ENCODE measurements at regions not wholly inside any gene's neighbourhood (a gene's known extent, or its start where the extent isn't known, plus 50 kb on each side); places are given as distances from the start of the nearest gene placed in this dataset.

GRCh38 chr9:86545090-86545489 lies 190.9 kb upstream of the TUT7 start:
- no peak for DNase-seq
- ATAC-seq (replicated peaks), result no peak
- no peaks in the 10 kb centered on the region for H3K9me3 Mint-ChIP-seq
- peaks cover 24 to 38% of the 10 kb centered on the region in 2 donors for H3K27me3 Mint-ChIP-seq
- H3K4me1 Mint-ChIP-seq (ENCODE audit: low read depth in 2 of 2), result no peaks in the 10 kb centered on the region
- no peak overlapping the region for H3K27ac Mint-ChIP-seq
- no peaks in the 10 kb centered on the region for H3K36me3 Mint-ChIP-seq (ENCODE audit: insufficient read depth)
- H3K4me3 Mint-ChIP-seq, result no peak overlapping the region

DNA sequence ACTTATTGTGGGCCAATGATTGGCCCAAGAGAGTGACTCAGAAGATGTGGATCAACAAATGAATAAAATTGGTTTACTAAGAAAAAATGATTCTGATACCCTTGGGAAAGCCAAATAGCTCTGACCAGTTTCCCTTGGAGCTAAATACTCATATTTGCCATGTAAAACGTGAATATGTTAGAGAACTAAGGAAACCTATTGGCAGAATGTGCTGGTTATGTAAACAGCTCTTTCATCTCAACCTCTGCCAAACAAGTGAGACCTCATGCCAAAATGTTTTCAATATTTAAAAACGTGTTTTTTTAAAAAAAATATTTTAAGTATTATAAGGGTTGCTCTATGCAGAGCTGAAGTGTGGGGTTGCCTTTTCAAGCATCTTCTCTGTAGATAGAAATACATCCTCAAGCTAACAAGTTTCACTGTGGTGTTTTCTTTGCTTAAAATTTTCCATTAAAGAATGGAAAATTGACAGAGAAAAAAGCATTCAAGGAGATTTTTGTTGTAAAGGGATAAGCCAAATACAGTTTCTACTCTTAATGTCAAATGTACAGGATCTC lies 186.9 kb upstream of the TUT7 start:
- H3K4me1 Mint-ChIP-seq (ENCODE audit: low read depth in 2 of 2), result no peaks in the 10 kb centered on the region
- H3K27ac Mint-ChIP-seq, result no peak overlapping the region
- H3K9me3 Mint-ChIP-seq, result no peaks in the 10 kb centered on the region
- no peak overlapping the region for H3K4me3 Mint-ChIP-seq
- H3K36me3 Mint-ChIP-seq (ENCODE audit: insufficient read depth), result peaks cover 3% of the 10 kb centered on the region
- DNase-seq, result no peak
- no peak for ATAC-seq (replicated peaks)
- H3K27me3 Mint-ChIP-seq, result peaks cover 0 to 7% of the 10 kb centered on the region in 2 donors

GRCh38 chr9:86535406-86535915 lies 181.3 kb upstream of the TUT7 start:
- Mint-ChIP-seq H3K27me3 (peaks cover 15 to 33% of the 10 kb centered on the region in 2 donors), H3K4me3 (no peak overlapping the region), H3K9me3 (no peaks in the 10 kb centered on the region), H3K4me1 (ENCODE audit: low read depth in 2 of 2) (no peaks in the 10 kb centered on the region), H3K36me3 (ENCODE audit: insufficient read depth) (peaks cover 3% of the 10 kb centered on the region), H3K27ac (no peak overlapping the region)
- ATAC-seq (replicated peaks) (no peak), DNase-seq (no peak)

DNA sequence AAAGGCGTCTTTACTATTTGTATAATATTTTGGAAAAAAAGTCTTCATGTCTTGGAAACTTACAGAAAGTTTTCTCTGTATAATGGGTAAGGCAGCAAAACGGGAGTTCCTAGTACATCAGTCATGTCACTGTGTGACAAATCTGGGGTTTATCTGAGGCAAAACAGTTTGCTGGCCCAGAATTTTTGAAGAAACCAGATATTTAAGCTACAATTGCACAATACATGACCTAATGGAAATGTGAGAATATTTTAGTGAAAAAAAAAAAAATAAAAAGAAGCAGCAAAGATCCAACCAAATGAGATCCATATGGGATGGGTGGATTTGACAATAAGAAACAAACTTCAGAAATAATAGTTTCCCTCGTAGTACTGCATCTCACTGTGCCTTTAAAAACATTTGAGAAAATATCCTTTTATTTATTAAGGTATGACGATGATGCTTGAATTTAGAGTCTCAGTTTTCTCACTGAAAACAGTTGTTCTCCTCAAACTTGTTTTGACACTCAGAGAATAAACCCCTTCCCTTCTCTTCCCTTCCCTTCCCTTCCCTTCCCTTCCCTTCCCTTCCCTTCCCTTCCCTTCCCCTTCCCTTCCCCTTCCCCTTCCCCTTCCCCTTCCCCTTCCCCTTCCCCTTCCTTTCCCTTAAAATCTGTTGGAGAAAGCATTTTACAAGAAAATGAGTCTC lies 180.5 kb upstream of the TUT7 start:
- H3K4me3 Mint-ChIP-seq, result no peak overlapping the region
- peaks cover 22 to 36% of the 10 kb centered on the region in 2 donors for H3K27me3 Mint-ChIP-seq
- no peaks in the 10 kb centered on the region for H3K4me1 Mint-ChIP-seq (ENCODE audit: low read depth in 2 of 2)
- DNase-seq (no peak), ATAC-seq (replicated peaks) (no peak)
- H3K9me3 Mint-ChIP-seq, result no peaks in the 10 kb centered on the region
- H3K27ac Mint-ChIP-seq, result no peak overlapping the region
- peaks cover 3% of the 10 kb centered on the region for H3K36me3 Mint-ChIP-seq (ENCODE audit: insufficient read depth)

- Mint-ChIP-seq H3K9me3 (no peaks in the 10 kb centered on the region), H3K4me3 (no peak overlapping the region)
Measured at GRCh38 chr9:86531971-86532640, 177.9 kb upstream of the TUT7 start.

DNA sequence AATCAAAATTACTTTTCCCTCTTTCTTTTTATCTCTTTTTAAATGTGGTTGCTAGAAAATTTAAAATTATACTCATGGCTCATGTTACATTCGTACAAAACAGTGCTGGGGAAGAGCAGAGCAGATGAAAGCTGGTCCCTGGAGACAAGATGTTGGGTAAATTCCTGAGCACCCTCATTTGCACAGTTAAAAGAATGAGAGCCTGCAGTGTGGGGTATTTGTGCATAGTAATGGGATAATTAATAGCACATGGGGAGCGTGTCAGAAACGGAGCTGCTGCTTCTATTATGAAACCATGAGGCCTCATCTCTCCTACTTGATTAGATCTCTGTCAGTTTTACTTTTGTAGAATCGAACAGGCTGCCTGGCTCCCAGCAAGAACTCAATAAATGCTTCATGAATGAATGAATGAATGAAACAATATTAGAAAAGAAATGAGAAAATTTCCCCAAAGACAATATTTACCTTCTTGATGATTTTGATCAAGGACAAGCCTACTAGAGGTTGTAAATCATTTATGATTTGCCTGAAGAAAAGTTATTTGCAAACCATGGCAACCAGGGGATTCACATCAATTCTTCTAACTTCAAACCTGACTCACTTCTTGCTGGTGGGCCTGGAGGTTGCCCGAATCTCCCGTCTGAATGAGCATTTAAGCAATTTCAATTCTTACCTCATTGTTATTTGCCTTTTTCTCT lies 177.2 kb upstream of the TUT7 start:
- no peak for DNase-seq
- ATAC-seq (replicated peaks), result no peak

More at GRCh38 chr9:86531971-86532640, 177.9 kb upstream of the TUT7 start:
- Mint-ChIP-seq H3K27me3 (peaks cover 41 to 59% of the 10 kb centered on the region in 2 donors), H3K4me1 (ENCODE audit: low read depth in 2 of 2) (no peaks in the 10 kb centered on the region), H3K27ac (no peak overlapping the region), H3K36me3 (ENCODE audit: insufficient read depth) (peaks cover 3% of the 10 kb centered on the region)
- DNase-seq (no peak), ATAC-seq (replicated peaks) (no peak)

GRCh38 chr9:86529496-86530275 lies 175.5 kb upstream of the TUT7 start:
- Mint-ChIP-seq H3K4me3 (no peak overlapping the region), H3K27me3 (peaks cover 65% of the 10 kb centered on the region in 2 donors), H3K36me3 (ENCODE audit: insufficient read depth) (no peaks in the 10 kb centered on the region), H3K4me1 (ENCODE audit: low read depth in 2 of 2) (no peaks in the 10 kb centered on the region), H3K9me3 (no peaks in the 10 kb centered on the region), H3K27ac (no peak overlapping the region)
- DNase-seq (no peak), ATAC-seq (replicated peaks) (no peak)

More for the DNA sequence above, 177.2 kb upstream of the TUT7 start:
- H3K4me3 Mint-ChIP-seq, result no peak overlapping the region
- no peak overlapping the region for H3K27ac Mint-ChIP-seq
- no peaks in the 10 kb centered on the region for H3K9me3 Mint-ChIP-seq
- H3K36me3 Mint-ChIP-seq (ENCODE audit: insufficient read depth), result no peaks in the 10 kb centered on the region
- no peaks in the 10 kb centered on the region for H3K4me1 Mint-ChIP-seq (ENCODE audit: low read depth in 2 of 2)
- H3K27me3 Mint-ChIP-seq, result peaks cover 48 to 66% of the 10 kb centered on the region in 2 donors

DNA sequence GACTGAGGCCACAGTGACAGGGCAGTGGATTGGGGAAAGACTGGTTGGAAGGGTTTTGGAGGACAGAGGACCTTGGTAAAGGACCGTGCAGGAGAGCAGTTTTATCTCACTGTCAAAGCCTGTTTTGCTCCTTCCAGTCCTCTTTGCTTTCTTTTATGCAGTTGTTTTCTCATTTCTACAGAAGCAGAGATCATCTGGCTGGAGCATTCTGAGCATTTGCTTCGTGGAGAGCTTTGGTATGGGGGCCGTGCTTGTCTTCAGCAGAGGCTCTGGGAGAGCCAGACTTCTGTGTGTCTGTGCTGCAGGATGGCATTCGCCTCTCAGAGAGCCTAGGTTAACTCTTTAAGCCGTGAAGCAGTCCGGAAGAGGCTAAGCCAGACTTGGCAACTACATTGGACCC lies 171.8 kb upstream of the TUT7 start:
- H3K27ac Mint-ChIP-seq, result no peak overlapping the region
- H3K36me3 Mint-ChIP-seq (ENCODE audit: insufficient read depth), result no peaks in the 10 kb centered on the region
- H3K27me3 Mint-ChIP-seq, result peaks cover 61 to 62% of the 10 kb centered on the region in 2 donors
- ATAC-seq (replicated peaks), result no peak
- no peak overlapping the region for H3K4me3 Mint-ChIP-seq
- H3K4me1 Mint-ChIP-seq (ENCODE audit: low read depth in 2 of 2), result no peaks in the 10 kb centered on the region
- no peaks in the 10 kb centered on the region for H3K9me3 Mint-ChIP-seq
- no peak for DNase-seq

- H3K4me3 Mint-ChIP-seq, result no peak overlapping the region
- ATAC-seq (replicated peaks) (no peak), DNase-seq (no peak)
- peaks cover 58 to 61% of the 10 kb centered on the region in 2 donors for H3K27me3 Mint-ChIP-seq
- no peaks in the 10 kb centered on the region for H3K9me3 Mint-ChIP-seq
- no peaks in the 10 kb centered on the region for H3K36me3 Mint-ChIP-seq (ENCODE audit: insufficient read depth)
- H3K27ac Mint-ChIP-seq, result no peak overlapping the region
- no peaks in the 10 kb centered on the region for H3K4me1 Mint-ChIP-seq (ENCODE audit: low read depth in 2 of 2)
Measured at GRCh38 chr9:86525182-86525581, 171.0 kb upstream of the TUT7 start.

GRCh38 chr9:86521977-86522376 lies 167.8 kb upstream of the TUT7 start:
- Mint-ChIP-seq H3K27me3 (peaks cover 29 to 36% of the 10 kb centered on the region in 2 donors), H3K4me1 (ENCODE audit: low read depth in 2 of 2) (no peaks in the 10 kb centered on the region), H3K27ac (no peak overlapping the region), H3K36me3 (ENCODE audit: insufficient read depth) (no peaks in the 10 kb centered on the region), H3K4me3 (no peak overlapping the region), H3K9me3 (no peaks in the 10 kb centered on the region)
- DNase-seq (no peak), ATAC-seq (replicated peaks) (no peak)

- peaks cover 22 to 30% of the 10 kb centered on the region in 2 donors for H3K27me3 Mint-ChIP-seq
- no peak overlapping the region for H3K4me3 Mint-ChIP-seq
- no peaks in the 10 kb centered on the region for H3K9me3 Mint-ChIP-seq
- no peak overlapping the region for H3K27ac Mint-ChIP-seq
- no peak for ATAC-seq (replicated peaks)
- DNase-seq, result no peak
- H3K4me1 Mint-ChIP-seq (ENCODE audit: low read depth in 2 of 2), result no peaks in the 10 kb centered on the region
- no peaks in the 10 kb centered on the region for H3K36me3 Mint-ChIP-seq (ENCODE audit: insufficient read depth)
Measured at GRCh38 chr9:86521322-86521721, 167.1 kb upstream of the TUT7 start.

DNA sequence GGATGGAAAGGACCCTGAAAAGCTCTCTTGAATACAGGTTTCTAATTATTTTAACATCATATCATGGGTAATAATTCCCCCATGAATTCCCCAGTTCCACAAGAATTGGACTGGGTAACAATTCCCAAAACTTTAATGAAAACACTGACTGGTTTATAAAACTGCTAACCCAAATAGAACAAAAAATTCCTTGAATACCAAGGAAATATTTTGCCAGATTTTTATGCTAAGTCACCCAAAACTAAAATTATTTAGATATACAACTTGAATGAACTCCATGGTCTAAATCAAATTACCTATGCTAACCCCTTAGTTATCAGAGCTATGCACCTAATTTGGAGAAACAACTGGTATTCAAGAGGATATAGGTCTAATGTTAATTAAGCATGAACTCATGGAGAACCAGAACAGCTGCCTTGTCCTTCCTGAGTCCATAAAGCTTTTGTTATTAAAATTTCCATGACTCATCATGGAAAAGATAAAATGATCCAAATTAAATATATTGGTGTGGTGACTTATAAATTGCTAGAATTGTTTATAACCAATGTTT lies 164.9 kb upstream of the TUT7 start:
- ATAC-seq (replicated peaks) (no peak), DNase-seq (no peak)
- peaks cover 10 to 11% of the 10 kb centered on the region in 2 donors for H3K27me3 Mint-ChIP-seq
- H3K4me1 Mint-ChIP-seq (ENCODE audit: low read depth in 2 of 2), result no peaks in the 10 kb centered on the region
- no peaks in the 10 kb centered on the region for H3K36me3 Mint-ChIP-seq (ENCODE audit: insufficient read depth)
- no peaks in the 10 kb centered on the region for H3K9me3 Mint-ChIP-seq
- H3K4me3 Mint-ChIP-seq, result no peak overlapping the region
- no peak overlapping the region for H3K27ac Mint-ChIP-seq

DNA sequence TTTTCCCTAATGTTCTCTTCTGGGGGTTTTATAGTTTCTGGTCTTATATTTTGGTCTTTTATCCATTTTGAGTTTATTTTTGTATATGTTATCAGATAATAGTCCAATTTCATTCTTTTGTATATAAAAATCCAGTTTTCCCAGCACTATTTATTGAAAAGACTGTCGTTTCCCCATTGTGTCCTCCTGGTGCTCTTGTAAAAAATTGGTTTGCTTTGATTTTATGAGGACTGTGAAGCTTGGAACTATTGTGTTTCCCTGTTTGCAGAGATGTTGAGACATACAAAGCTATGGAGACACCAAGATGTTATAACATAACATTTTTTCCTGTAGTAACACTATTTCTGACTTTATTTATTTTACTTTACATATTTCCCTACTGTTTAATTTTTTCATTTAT lies 163.3 kb upstream of the TUT7 start:
- Mint-ChIP-seq H3K9me3 (no peaks in the 10 kb centered on the region), H3K27me3 (peaks cover 10 to 17% of the 10 kb centered on the region in 2 donors), H3K4me3 (no peak overlapping the region), H3K36me3 (ENCODE audit: insufficient read depth) (no peaks in the 10 kb centered on the region), H3K4me1 (ENCODE audit: low read depth in 2 of 2) (no peaks in the 10 kb centered on the region), H3K27ac (no peak overlapping the region)
- ATAC-seq (replicated peaks), result no peak
- DNase-seq, result no peak

All from effector memory CD8-positive, alpha-beta T cell (primary cell).